GM18520 (cell line): ENCODE measurements at regions not wholly inside any gene's neighbourhood (a gene's known extent, or its start where the extent isn't known, plus 50 kb on each side); places are given as distances from the start of the nearest gene placed in this dataset.
"Not testable (repeated sequence)": the region's sequence is repeated elsewhere in the genome, so short reads cannot be mapped to it uniquely, and the experiment has no call there.

Source experiments
- ATAC-seq: cut with Tn5 transposase; IDR thresholded peaks from one replicate; pipeline ENCODE4 v1.9.1; 2021; ENCODE audit not compliant: unreplicated experiment

DNA sequence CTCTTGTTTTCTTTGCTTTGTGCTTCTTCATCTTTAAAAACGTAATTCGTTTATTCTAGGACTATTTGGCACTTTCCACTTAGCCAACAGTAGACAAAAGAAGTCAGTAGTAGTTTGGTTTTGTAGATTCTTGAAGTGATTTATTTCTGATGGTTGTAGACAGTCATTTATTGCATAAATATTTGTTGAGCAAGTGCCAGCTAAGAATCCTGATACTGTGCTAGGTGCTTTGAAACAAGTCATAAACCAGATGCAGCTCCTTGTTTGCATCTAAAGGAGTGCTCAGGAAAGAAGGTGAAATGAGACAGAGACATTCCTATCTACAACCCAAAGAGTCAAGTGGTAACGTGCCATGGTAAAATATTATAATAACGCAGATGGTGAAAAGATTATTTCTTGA, 469.1 kb downstream of the GJA1 start:
- ATAC-seq: no peak

DNA sequence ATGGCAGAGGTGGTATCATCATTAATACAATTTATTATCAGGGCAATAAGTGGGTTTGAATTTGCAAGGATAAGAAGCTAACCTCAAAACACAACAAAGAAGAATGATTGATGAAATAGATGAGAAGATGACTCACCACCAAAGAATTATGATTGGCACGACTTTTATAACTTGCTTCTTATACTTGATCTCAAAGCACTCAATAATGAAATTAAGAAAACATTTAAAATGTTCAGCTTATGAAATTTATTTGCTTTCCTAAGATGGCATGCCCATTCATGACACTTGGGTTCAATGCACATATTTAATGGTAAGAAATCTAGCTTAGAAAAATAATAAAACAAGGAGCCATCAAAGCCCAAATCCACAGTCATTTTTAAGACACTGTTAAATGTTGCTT, 477.5 kb downstream of the GJA1 start:
- ATAC-seq: no peak

DNA sequence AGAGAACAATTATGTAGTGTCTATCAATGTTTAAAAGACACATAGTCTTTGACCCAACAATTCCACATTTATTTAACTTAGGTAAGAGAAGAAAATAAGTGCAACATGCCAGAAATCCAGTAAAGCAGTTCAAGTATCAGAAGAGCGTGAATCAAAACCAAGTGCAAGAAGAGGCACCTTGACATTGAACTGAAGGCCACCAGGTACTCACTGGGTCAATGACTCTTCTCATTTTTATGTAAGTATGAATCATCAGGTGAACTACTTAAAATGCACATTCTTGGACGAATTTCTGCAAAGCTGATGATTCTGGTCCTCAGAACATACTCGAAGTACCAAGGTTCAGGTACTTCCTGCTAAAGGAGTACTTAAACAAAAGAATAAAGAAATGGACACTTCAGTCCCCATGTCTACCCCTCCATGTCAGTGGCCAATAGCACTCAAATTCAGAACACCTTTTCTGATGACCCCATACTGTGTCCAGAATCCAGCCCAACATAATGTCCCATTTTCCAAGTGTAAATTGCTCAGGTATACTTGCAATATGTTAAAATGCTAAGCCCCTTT, 481.9 kb downstream of the GJA1 start:
- ATAC-seq: no peak

DNA sequence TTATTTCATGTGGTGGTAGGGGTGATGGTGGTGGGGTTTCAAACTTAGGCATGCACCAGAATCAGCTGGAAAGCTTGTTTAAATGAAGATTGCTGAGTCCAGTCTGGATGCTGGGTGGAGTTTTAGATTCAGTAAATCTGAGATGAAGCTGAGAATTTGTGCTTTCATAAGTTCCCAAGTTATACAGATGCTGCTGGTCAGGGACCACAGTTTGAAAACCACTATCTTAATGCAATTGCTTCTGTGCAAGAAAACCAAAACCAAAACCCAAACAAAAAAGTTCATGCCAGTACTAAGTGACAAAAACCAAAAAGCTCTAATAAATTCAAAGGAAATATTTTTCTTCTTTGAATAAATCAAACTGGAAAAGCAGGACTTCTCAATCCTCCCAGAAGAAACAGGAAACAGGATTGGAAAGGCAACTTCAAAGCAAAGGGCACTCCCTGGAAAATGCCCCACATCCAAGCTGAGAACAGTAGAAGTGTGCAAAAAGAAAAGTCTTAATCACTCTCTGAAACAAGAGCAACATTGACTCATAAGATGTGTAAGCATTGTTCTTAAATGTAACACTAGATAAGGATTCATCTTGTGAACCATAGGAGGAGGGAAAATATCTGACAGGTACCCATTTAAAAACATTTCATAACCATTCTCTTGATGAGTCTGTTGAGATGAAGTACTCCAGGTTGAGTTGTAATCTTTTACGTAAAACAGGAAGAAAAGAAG, 481.5 kb upstream of the HSF2 start:
- no peak for ATAC-seq

DNA sequence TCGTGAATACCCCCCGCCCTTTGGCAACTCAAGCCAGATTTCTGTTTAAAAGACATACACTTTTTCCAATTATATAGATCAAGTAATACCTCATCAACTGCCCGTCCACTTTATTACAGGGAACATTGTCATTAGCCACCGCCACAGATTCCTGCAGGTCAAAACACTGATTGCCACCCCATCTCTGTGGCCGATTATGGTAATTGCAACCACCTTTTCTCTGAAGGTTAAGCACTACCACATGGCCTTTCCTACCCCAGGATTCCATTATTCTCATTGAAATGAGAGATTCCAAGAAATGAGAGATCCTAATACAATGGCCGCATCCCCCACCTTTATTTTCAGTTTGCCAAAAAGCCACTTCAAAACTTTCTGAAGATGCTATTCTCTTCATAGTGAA, 478.8 kb upstream of the HSF2 start:
- no peak for ATAC-seq

DNA sequence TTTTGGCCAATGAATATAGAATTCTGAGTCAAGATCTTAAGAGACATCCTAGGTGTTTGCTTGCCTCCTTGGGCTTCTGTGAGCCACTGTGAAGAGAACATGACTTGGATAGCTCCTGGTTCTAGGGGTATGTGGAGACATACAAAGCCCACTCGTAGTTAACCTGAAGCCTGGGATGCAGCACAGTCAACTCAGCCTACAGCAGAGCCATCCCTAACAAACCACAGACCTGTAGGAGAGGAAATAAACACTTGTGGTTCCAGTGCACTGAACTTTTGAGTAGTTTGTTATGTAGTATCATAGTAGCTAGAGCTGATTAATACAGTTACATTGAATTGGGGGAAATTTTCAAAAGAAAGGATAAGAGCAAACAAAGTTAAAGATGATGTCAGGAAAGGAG, 474.4 kb upstream of the HSF2 start:
- no peak for ATAC-seq

DNA sequence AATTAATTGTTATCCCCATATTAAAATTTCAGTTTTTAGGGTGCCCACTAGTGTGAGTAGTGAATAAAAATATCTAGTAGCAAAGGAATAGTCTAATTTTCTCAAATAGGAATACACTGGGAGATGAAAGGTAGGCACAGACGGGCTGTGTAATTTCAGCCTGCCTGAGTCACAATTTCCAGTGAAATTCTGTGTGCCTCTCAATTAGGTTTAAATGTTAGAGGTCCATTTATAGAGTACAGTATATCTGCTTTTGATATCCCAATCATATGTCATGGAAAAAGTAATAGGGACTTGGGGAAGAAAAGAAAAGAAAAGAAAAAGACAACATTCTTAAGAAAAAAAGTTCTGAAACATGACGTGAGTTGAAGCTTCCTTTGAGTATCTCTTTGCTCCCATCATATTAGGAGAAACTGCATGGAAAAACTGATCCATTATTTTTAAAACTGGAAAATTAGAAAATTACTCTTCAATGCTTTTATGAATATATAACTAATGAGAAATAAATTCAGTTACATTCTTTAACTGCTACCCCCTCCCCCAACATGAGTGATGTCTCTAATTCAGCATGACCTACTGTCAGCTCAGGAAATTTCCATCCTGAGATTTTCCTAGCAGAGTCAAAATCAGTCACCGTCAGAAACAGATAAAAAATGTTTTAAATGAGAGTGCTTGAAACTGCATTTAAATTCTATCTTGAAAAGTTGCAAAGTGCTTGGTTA, 473.8 kb upstream of the HSF2 start:
- ATAC-seq: no peak

DNA sequence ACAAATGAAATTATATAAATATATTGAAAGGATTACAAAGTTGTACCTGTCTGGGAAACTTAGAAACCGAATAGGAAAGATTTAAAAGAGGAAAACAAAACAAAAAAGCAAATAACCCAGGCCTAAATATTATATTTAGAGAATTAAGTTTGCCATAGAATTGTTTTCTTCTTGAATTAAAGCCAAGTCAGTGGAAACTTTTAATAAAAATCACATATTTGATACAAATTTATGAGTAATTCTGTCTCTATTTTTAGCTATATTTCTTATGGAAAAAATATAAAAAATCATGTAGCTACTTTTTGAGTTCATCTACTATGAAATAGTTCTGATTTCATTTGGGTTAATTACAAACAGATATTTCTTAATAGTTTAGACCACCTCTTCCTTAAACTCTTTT, 470.2 kb upstream of the HSF2 start:
- ATAC-seq: no peak

DNA sequence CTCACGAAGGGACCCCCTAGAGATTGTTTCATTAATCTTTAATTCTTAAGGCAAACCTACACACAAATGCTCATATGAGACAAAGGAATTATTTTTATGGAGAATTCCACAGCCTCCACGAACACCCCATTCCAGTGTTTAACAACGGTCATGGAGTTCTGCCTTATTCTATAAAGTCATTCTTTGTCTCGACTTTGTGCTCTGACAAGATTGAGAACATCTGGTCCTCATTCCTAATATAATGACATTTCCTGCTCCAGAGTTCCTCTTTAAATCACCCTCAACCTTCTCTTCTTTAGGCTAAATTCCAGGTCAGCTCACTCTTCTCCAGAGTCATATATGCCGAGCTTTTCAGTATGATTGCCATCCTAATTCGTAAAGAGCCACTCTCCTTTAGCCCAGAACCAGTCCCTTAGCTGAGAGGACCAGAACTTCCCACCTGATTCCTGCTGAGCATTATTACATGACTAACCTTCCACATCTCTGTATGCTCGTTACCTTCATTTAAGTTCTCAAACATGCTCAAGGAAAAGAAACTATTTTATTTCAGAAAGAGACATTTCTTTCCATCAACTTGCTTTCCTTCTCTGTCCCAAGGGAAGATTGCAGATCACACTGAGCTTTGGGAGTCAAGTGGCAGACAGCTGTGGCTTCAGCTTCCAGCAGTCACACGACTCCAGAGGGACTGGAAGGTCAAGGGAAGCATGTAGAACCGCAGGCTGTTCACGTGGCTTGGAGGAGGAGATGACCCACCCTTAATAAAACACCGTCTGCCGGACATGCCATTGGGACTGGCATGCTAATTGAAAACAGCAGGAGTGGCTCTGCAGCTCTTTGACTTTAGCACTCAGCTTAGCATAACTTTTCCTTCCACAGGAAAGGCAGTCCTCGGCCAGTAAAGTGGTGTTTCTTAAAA, 467.1 kb upstream of the HSF2 start:
- no peak for ATAC-seq

DNA sequence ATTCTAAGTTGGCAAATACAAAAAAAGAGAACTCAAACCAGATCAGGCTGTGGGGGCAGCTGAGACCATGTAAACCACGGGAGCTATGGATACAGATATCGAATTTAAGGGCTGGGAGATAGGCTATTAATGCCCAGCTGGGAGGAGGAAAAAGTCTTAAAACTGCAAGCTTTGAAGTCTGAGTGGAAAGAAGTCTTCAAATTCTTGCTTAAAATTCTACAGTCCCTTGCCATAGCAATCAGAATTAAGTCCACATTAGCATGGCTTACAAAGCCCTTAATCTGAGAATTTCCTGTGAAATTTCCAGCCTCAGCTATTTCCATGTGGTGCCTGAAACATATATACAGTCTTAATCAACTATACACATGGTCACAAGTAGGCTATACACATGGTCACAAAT, 465.0 kb upstream of the HSF2 start:
- ATAC-seq: no peak

DNA sequence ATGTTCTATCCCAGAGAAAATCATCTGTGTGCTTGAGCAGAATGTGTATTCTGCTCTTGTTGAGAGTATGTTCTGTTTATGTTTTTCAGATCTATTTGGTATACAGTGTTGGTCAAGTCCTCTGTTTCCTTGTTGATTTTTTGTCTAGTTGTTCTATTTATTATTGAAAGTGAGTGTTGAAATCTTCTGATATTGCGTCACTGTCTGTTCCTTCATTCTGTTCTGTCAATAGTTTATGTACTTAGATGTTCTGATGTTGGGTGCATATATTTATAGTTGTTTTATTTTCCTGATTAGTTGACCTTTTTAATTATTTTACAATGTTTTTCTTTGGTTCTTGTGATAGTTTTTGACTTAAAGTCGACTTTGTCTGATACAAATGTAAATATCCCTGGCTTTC, 458.7 kb upstream of the HSF2 start:
- ATAC-seq: no peak

DNA sequence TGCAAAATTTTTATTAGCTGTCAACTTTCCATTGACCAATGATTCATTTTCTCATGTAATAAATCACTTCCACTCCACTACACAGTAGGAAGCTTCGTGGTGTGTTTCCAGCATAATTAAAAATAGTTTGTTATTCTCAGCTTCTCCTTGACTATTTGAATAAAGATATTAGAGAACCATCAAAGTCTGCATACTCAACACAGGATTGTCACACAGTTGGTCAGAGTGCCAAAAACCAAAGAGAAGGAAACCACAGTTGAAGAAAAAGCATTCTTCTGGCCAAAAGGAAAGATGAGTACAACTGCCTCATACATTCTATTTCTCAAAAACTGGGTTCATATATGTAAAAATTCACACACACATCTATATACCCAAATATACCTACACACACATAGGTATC, 455.1 kb upstream of the HSF2 start:
- no peak for ATAC-seq

DNA sequence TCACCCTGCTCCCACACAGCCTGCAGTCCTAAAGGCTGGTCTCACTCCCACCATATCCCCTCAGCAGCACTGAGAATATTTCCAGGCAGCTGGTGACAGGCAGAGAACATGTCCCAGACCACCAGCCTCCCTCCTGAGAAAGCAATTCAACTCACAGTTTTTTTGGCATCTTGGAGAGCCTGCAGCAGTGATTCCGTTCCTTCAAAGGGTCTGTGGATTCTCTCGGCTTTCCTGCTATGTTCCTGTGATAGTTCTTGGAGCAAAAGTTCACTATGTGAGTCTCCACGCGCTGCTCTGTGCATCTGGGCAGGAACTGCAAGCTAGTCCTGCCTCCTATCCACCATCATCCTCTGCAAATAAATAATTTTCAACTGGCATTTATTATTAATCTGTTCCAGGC, 448.3 kb upstream of the HSF2 start:
- no peak for ATAC-seq

DNA sequence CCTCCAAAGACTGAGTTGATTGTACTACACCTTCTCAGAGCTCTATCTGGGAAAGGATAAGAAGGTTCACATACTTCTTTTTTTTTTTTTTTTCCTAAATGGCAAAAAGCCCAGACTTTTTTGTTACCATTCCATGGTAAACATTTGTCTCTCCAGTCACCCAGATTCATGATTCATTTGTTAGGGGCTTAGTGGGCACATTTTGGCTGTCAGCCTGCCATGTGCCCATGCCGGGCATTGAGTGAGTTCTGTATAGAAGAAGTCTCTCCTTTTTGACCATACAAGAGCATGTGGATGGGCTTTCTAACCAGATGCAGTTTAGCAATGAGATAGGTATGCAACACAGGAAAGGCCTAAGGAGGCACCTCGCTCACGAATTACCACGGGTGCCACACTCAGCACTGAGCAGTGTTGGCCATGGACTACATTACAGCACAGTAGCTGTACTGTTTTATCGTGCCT, 447.5 kb upstream of the HSF2 start:
- no peak for ATAC-seq

DNA sequence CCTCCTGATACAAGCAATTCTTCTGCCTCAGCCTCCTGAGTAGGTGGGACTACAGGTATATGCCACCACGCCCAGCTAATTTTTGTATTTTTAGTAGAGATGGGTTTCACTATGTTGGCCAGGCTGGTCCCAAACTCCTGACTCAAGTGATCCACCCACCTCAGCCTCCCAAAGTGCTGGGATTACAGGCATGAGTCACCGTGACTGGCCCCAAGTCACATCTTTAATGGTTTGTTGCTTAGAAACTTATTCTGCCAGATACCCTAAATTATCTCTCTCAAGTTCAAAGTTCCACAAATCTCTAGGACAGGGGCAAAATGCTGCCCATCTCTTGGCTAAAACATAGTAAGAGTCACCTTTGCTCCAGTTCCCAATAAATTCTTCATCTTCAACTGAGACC, 444.1 kb upstream of the HSF2 start:
- ATAC-seq: not testable (repeated sequence)

DNA sequence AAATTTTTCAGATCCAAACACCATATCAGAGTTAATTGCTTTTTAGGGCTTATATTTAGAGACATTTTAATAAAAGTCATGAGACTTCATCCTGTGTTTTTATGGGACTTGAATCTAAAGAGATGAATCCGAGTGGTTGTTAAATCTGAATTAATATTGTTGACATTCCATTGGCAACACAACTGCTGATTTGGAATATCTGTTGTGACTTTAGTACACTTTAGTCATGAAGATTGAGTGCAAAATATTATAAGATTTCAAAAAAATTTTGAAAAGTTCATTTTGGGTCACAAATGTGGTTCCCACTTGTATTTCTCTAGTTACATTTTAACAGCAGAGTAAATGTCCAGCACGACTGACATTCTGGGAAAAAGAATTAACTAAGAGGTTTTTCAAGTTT, 442.7 kb upstream of the HSF2 start:
- no peak for ATAC-seq

DNA sequence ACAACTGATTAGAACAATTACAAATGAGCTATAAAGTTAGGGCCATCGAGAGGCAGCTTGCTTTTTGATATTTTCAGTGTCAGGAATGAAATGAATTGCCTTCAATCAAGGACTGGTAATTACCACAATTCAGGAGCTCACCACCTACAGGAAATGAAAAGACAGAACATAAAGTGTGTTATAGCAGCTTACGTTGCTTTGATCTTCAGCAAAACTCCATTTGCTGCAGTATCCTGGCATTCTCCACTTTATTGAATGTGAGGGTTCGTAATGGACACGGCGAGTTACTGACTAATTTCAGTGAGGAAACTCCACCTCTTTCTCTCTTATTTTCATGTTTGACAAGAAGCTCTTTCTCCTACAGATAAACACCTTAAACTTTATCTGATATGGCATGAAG, 440.0 kb upstream of the HSF2 start:
- no peak for ATAC-seq

DNA sequence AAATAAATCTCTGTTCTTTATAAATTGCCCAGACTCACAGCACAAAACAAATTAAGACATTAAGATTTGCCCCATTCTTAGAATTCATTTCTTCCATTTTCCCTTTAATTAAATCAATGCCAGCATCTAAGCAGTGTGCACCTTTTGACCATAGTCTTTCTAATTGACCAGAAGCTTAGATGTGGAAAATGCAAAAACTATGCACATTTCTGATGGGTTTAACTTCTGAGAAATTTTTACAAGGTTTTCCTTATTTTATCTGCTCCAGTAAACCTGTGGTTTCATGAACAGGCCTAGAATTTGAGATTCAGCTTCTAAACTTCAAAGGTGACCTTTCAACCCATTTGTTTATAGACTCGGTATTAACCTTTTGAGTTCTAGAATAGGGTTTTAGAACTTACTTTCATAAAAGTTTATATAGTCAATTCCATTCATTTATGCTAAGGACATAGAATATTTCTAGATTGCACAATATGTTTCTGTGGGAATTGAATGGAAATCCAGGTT, 437.8 kb upstream of the HSF2 start:
- ATAC-seq: no peak

DNA sequence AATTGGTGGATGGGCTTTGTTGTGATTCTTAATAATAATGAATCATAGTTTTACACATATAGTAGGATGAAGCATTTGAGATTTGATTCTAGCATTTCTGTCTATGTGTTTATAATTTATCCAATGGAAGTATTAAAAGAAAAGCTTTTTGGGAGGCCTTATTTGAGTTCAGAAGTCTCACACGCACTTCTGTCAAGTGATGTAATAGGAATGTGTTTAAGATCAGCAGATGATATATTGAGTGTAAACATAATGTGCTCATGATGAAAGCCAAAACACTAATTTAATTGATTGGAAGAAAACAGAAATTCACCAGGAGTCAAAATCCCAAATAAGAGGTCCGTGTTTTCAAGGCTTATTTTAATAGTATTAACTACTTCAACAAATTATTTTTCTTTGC, 435.6 kb upstream of the HSF2 start:
- ATAC-seq: no peak

DNA sequence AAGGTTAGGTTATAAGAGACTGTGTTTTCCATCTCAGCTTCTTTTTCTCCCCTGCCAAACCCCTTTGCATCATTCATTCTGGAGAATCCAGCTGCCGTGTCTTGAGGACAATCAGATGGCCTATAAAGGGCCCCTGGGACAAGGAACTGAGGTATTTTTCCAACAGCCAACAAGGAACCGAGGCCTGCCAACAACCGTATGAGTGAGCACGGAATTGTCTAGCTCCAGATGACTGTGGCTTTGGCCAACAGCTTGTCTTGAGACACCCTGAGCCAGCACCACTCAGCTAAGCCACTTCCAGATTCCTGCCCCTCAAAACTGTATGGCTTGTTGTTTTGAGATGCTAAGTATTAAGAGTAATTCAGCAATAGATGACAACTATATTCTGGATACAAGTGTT, 433.7 kb upstream of the HSF2 start:
- no peak for ATAC-seq

DNA sequence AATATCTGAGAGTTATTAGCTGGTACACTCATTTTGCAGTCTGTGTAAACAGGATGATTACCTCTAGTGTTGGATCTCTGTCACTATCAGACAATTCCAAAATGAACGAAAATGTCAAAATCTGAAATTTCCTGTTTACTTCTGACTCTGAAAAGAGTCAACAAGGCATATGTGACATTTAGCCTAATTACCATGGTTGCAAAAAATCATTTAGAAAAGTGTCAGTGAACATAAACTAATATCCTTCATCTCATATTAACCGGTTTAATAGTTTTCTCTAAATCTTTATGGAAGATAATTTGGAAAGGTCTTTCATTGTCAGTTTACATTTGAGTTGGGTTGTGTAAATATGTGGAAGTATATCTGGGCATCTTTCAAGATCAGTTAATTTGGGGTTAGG, 431.8 kb upstream of the HSF2 start:
- ATAC-seq: no peak
